ENCODE measurements at regions not wholly inside any gene's neighbourhood (a gene's known extent, or its start where the extent isn't known, plus 50 kb on each side); places are given as distances from the start of the nearest gene placed in this dataset.

- no peak for TF ChIP-seq CTCF (IDR thresholded peaks at IDR 0.05; ENCODE audit: extremely low read depth in 1 of 2, insufficient read depth in 1 of 2, low read depth in 1 of 2, low read length in 2 of 2)
- TF ChIP-seq POLR2AphosphoS5 (IDR thresholded peaks at IDR 0.05; ENCODE audit: insufficient read depth, low read depth, low read length) = no peak
- no peak for TF ChIP-seq POLR2A (IDR thresholded peaks at IDR 0.05; ENCODE audit: low read depth, low read length)
- TF ChIP-seq GATA2 (IDR thresholded peaks at IDR 0.05; ENCODE audit: insufficient read depth, insufficient read length, low read depth, low read length) = no peak
- TF ChIP-seq EZH2 (IDR thresholded peaks at IDR 0.05; ENCODE audit: borderline replicate concordance, low read depth, low read length, severe bottlenecking) = no peak
- no peak for TF ChIP-seq FOS (IDR thresholded peaks at IDR 0.05; ENCODE audit: borderline replicate concordance, insufficient read depth, low read length)
- TF ChIP-seq MAX (IDR thresholded peaks at IDR 0.05; ENCODE audit: insufficient read depth, insufficient read length) = no peak
- no peak for TF ChIP-seq JUN (IDR thresholded peaks at IDR 0.05; ENCODE audit: borderline replicate concordance, insufficient read depth, insufficient read length, low read depth)
- TF ChIP-seq MYC (IDR thresholded peaks at IDR 0.05; ENCODE audit: low read depth, low read length) = no peak
These were observed 1420.4 kb upstream of the PRMT6 start for GRCh38 chr1:105636052-105636451.

Data from endothelial cell of umbilical vein (primary cell).